ENCODE measurements at regions not wholly inside any gene's neighbourhood (a gene's known extent, or its start where the extent isn't known, plus 50 kb on each side); places are given as distances from the start of the nearest gene placed in this dataset.

DNA sequence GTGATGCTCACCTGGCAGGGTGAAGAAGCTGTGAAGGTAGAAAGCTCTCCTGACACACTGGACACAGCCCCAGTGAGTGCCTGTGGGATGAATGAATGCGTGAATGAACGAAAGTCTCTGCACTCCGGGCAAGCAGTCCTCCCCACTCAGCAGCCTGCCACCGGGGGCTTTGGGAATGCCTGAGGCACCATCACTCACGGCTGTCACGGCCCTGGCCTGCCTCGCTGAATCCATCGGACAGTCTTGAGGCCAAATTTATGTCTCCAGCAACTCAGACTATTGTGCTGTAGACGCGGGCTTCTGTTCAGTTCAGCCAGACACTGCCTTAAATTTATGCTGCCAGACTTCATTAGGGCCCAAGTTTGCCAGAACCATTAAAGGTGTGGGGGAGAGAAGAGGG is 62.9 kb upstream of the TEX51 start:
- TF ChIP-seq POLR2A (IDR thresholded peaks at IDR 0.05), result no peak
- TF ChIP-seq, protein P1, sequence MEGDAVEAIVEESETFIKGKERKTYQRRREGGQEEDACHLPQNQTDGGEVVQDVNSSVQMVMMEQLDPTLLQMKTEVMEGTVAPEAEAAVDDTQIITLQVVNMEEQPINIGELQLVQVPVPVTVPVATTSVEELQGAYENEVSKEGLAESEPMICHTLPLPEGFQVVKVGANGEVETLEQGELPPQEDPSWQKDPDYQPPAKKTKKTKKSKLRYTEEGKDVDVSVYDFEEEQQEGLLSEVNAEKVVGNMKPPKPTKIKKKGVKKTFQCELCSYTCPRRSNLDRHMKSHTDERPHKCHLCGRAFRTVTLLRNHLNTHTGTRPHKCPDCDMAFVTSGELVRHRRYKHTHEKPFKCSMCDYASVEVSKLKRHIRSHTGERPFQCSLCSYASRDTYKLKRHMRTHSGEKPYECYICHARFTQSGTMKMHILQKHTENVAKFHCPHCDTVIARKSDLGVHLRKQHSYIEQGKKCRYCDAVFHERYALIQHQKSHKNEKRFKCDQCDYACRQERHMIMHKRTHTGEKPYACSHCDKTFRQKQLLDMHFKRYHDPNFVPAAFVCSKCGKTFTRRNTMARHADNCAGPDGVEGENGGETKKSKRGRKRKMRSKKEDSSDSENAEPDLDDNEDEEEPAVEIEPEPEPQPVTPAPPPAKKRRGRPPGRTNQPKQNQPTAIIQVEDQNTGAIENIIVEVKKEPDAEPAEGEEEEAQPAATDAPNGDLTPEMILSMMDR (IDR thresholded peaks at IDR 0.05 in 8 of 11, conservative IDR thresholded peaks at IDR 0.05 in 3 of 11), result no peak
- no peak for TF ChIP-seq POLR2AphosphoS5 (IDR thresholded peaks at IDR 0.05)
